LNCAP (cell line): ENCODE measurements at regions not wholly inside any gene's neighbourhood (a gene's known extent, or its start where the extent isn't known, plus 50 kb on each side); places are given as distances from the start of the nearest gene placed in this dataset.

Source experiments
- CTCF ChIP-seq: fragments of 450-650 bp; IDR thresholded peaks from 2 replicates; pipeline ENCODE4 v1.5.1; 2017; ENCODE audit warnings: mild to moderate bottlenecking

- no peak for TF ChIP-seq CTCF
Measured at GRCh38 chr9:135002802-135003201, 84.7 kb upstream of the OLFM1 start.

- no peak for TF ChIP-seq CTCF
Measured at GRCh38 chr9:135004772-135005171, 82.7 kb upstream of the OLFM1 start.

- TF ChIP-seq CTCF: no peak
Measured at GRCh38 chr9:135006911-135007570, 80.4 kb upstream of the OLFM1 start.

GRCh38 chr9:135007601-135008000 is 79.9 kb upstream of the OLFM1 start:
- TF ChIP-seq CTCF: no peak

- TF ChIP-seq CTCF: no peak
Measured at GRCh38 chr9:135008416-135008815, 79.1 kb upstream of the OLFM1 start.

GRCh38 chr9:135009051-135009560 is 78.4 kb upstream of the OLFM1 start:
- TF ChIP-seq CTCF: no peak

GRCh38 chr9:135009794-135010585 is 77.5 kb upstream of the OLFM1 start:
- TF ChIP-seq CTCF: no peak
